Left lung (tissue), 4 donors: ENCODE measurements at regions not wholly inside any gene's neighbourhood (a gene's known extent, or its start where the extent isn't known, plus 50 kb on each side); places are given as distances from the start of the nearest gene placed in this dataset.
"Not testable (repeated sequence)": the region's sequence is repeated elsewhere in the genome, so short reads cannot be mapped to it uniquely, and the experiment has no call there.

ENCODE experiments used
- ATAC-seq: fragments of 200-7000 bp; cut with Tn5 transposase; one replicate; pipeline ENCODE4 v1.9.1; 2020; ENCODE audit warnings: moderate library complexity
- DNase-seq, 4 donors: peaks; one replicate each; pipeline ENCODE4 v3.0.0-alpha.2; 2013 to 2020
- H3K27ac ChIP-seq, 2 donors: fragments of 200-600 bp; sonication (generic) in 1 of 2; one replicate each; pipeline versions ENCODE4 v1.5.0 to v1.8.0; 2020 to 2021
- H3K27me3 ChIP-seq, 2 donors: fragments of 200-600 bp; sonication (generic) in 1 of 2; one replicate each; pipeline versions ENCODE4 v1.5.0 to v1.8.0; 2020 to 2021
- H3K36me3 ChIP-seq, 2 donors: fragments of 200-600 bp; sonication (generic) in 1 of 2; one replicate each; pipeline versions ENCODE4 v1.5.0 to v1.8.0; 2020 to 2021
- H3K4me1 ChIP-seq, 2 donors: fragments of 200-600 bp; one replicate each; pipeline ENCODE4 v1.8.0; 2021
- H3K4me3 ChIP-seq, 2 donors: fragments of 200-600 bp; sonication (generic) in 1 of 2; one replicate each; pipeline versions ENCODE4 v1.5.0 to v1.8.0; 2020 to 2021; ENCODE audit warnings: mild to moderate bottlenecking in 1 of 2
- H3K9me3 ChIP-seq, 2 donors: fragments of 200-600 bp; sonication (generic) in 1 of 2; one replicate each; pipeline versions ENCODE4 v1.5.0 to v1.8.0; 2020 to 2021
- CTCF ChIP-seq, 2 donors: fragments of 200-600 bp; sonication (generic) in 1 of 2; IDR thresholded peaks; one replicate each; pipeline versions ENCODE4 v1.5.0 to v1.8.0; 2021; ENCODE audit warnings: antibody characterized with exemption in 2 of 2
- intact Hi-C, 2 donors: fragments of 100-400 bp; cut with DNase I; formaldehyde crosslinking; loops; one replicate each; pipeline versions ENCODE4 v1.11.2 to v1.14.2; 2022
- donor health status: DM: no; HTN: yes; CAD: no.
- donor health status: DM: no; HTN: no; CAD: no.

- DNase-seq = peak in 2 of 4 donors; percentile 91 to 95
- Histone ChIP-seq H3K27ac (no peak overlapping the region), H3K9me3 (no peaks in the 10 kb centered on the region), H3K4me3 (no peak overlapping the region), H3K27me3 (no peaks in the 10 kb centered on the region), H3K36me3 (no peaks in the 10 kb centered on the region), H3K4me1 (peaks cover 9 to 18% of the 10 kb centered on the region in 2 donors)
- no peak for TF ChIP-seq CTCF (IDR thresholded peaks at IDR 0.05)
- peak; percentile 28 for ATAC-seq
- intact Hi-C loops = no loop called here
Measured at GRCh38 chr16:85286951-85287814, 174.9 kb upstream of the CIBAR2 start.

- intact Hi-C loops, DNase-seq, H3K36me3 ChIP-seq, H3K27me3 ChIP-seq, H3K27ac ChIP-seq, H3K9me3 ChIP-seq, ATAC-seq, H3K4me3 ChIP-seq: not testable (repeated sequence)
- H3K4me1 ChIP-seq = peaks cover 9 to 18% of the 10 kb centered on the region in 2 donors
Measured at GRCh38 chr16:85287815-85288109, 175.5 kb upstream of the CIBAR2 start.

- no peak for ATAC-seq
- H3K36me3 ChIP-seq = no peaks in the 10 kb centered on the region
- H3K4me3 ChIP-seq = no peak overlapping the region
- no peak for DNase-seq
- no peaks in the 10 kb centered on the region for H3K9me3 ChIP-seq
- H3K27ac ChIP-seq = no peak overlapping the region
- intact Hi-C loops = no loop called here
- TF ChIP-seq CTCF (IDR thresholded peaks at IDR 0.05) = no peak
- no peaks in the 10 kb centered on the region for H3K27me3 ChIP-seq
- peaks cover 9 to 18% of the 10 kb centered on the region in 2 donors for H3K4me1 ChIP-seq
Measured at GRCh38 chr16:85288341-85288868, 176.1 kb upstream of the CIBAR2 start.

GRCh38 chr16:85288869-85289660 is 176.8 kb upstream of the CIBAR2 start:
- Histone ChIP-seq H3K27ac (no peak overlapping the region), H3K4me1 (peaks cover 9 to 18% of the 10 kb centered on the region in 2 donors), H3K27me3 (no peaks in the 10 kb centered on the region), H3K9me3 (no peaks in the 10 kb centered on the region), H3K36me3 (no peaks in the 10 kb centered on the region), H3K4me3 (no peak overlapping the region)
- ATAC-seq (no peak), DNase-seq (no peak)
- intact Hi-C loops = no loop called here
- TF ChIP-seq CTCF (IDR thresholded peaks at IDR 0.05) = no peak

- Histone ChIP-seq H3K4me3 (no peak overlapping the region), H3K27ac (no peak overlapping the region), H3K36me3 (no peaks in the 10 kb centered on the region), H3K27me3 (no peaks in the 10 kb centered on the region), H3K9me3 (no peaks in the 10 kb centered on the region), H3K4me1 (peaks cover 9 to 18% of the 10 kb centered on the region in 2 donors)
- no peak for TF ChIP-seq CTCF (IDR thresholded peaks at IDR 0.05)
- no peak for ATAC-seq
- DNase-seq = no peak
- intact Hi-C loops = no loop called here
Measured at GRCh38 chr16:85289760-85290625, 177.7 kb upstream of the CIBAR2 start.
